ENCODE measurements at regions not wholly inside any gene's neighbourhood (a gene's known extent, or its start where the extent isn't known, plus 50 kb on each side); places are given as distances from the start of the nearest gene placed in this dataset.
"Not testable (repeated sequence)": the region's sequence is repeated elsewhere in the genome, so short reads cannot be mapped to it uniquely, and the experiment has no call there.

GRCh38 chrX:17968367-17968766, 107.3 kb upstream of the RAI2 start:
- H3K4me1 ChIP-seq, result no peaks in the 10 kb centered on the region
- no peak overlapping the region for H3K4me3 ChIP-seq
- no peak for TF ChIP-seq CTCF (IDR thresholded peaks at IDR 0.05)
- TF ChIP-seq POLR2A (IDR thresholded peaks at IDR 0.05), result no peak
- TF ChIP-seq EP300 (IDR thresholded peaks at IDR 0.05), result no peak
- TF ChIP-seq POLR2AphosphoS5 (IDR thresholded peaks at IDR 0.05), result no peak
- H3K27ac ChIP-seq, result no peak overlapping the region
- no peak for ATAC-seq
- H3K9me3 ChIP-seq, result no peaks in the 10 kb centered on the region
- 36 to 39% methylated on average over 5 to 6 of the region's 8 CpGs for WGBS, 2 donors (ENCODE audit: low coverage in 1 of 2)
- no peaks in the 10 kb centered on the region for H3K27me3 ChIP-seq
- no peaks in the 10 kb centered on the region for H3K36me3 ChIP-seq

GRCh38 chrX:17967888-17968287, 106.8 kb upstream of the RAI2 start:
- TF ChIP-seq POLR2AphosphoS5 (IDR thresholded peaks at IDR 0.05) (no peak), EP300 (IDR thresholded peaks at IDR 0.05) (no peak)
- 68% methylated on average over 2 of the region's 3 CpGs; no CpG with 5 or more reads in 1 of the 2 donors for WGBS, 2 donors (ENCODE audit: low coverage in 1 of 2)
- H3K27ac ChIP-seq, result no peak overlapping the region
- no peaks in the 10 kb centered on the region for H3K4me1 ChIP-seq
- no peaks in the 10 kb centered on the region for H3K36me3 ChIP-seq
- no peak overlapping the region for H3K4me3 ChIP-seq
- no peak for ATAC-seq
- no peaks in the 10 kb centered on the region for H3K27me3 ChIP-seq
- H3K9me3 ChIP-seq, result no peaks in the 10 kb centered on the region

GRCh38 chrX:17964871-17965270, 103.8 kb upstream of the RAI2 start:
- Histone ChIP-seq H3K4me3 (no peak overlapping the region), H3K4me1 (no peaks in the 10 kb centered on the region), H3K36me3 (no peaks in the 10 kb centered on the region), H3K27me3 (no peaks in the 10 kb centered on the region), H3K9me3 (no peaks in the 10 kb centered on the region), H3K27ac (no peak overlapping the region)
- WGBS, 2 donors (ENCODE audit: low coverage in 1 of 2), result 100% methylated on average over 1 of the region's 1 CpG; no CpG with 5 or more reads in 1 of the 2 donors
- TF ChIP-seq CTCF (IDR thresholded peaks at IDR 0.05) (no peak), POLR2AphosphoS5 (IDR thresholded peaks at IDR 0.05) (no peak), POLR2A (IDR thresholded peaks at IDR 0.05) (no peak), EP300 (IDR thresholded peaks at IDR 0.05) (no peak)
- ATAC-seq, result no peak

GRCh38 chrX:17960891-17961290, 99.8 kb upstream of the RAI2 start:
- H3K27me3 ChIP-seq, result no peaks in the 10 kb centered on the region
- no peak overlapping the region for H3K4me3 ChIP-seq
- H3K27ac ChIP-seq, result no peak overlapping the region
- ATAC-seq, result no peak
- no peaks in the 10 kb centered on the region for H3K4me1 ChIP-seq
- no peaks in the 10 kb centered on the region for H3K36me3 ChIP-seq
- TF ChIP-seq POLR2AphosphoS5 (IDR thresholded peaks at IDR 0.05) (no peak), CTCF (IDR thresholded peaks at IDR 0.05) (no peak), POLR2A (IDR thresholded peaks at IDR 0.05) (no peak), EP300 (IDR thresholded peaks at IDR 0.05) (no peak)
- WGBS, 2 donors (ENCODE audit: low coverage in 1 of 2), result 63 to 86% methylated on average over 2 to 3 of the region's 3 CpGs
- no peaks in the 10 kb centered on the region for H3K9me3 ChIP-seq

- H3K27me3 ChIP-seq, result no peaks in the 10 kb centered on the region
- H3K36me3 ChIP-seq, result no peaks in the 10 kb centered on the region
- WGBS, 2 donors (ENCODE audit: low coverage in 1 of 2), result 45% methylated on average over 6 of the region's 10 CpGs; no CpG with 5 or more reads in 1 of the 2 donors
- no peak overlapping the region for H3K27ac ChIP-seq
- H3K4me3 ChIP-seq, result no peak overlapping the region
- no peak for ATAC-seq
- TF ChIP-seq POLR2AphosphoS5 (IDR thresholded peaks at IDR 0.05) (no peak), CTCF (IDR thresholded peaks at IDR 0.05) (peak in 2 of 4 experiments; percentile 7 to 42)
- H3K4me1 ChIP-seq, result no peaks in the 10 kb centered on the region
- H3K9me3 ChIP-seq, result no peaks in the 10 kb centered on the region
Measured at GRCh38 chrX:17944833-17945497, 83.9 kb upstream of the RAI2 start.

- H3K36me3 ChIP-seq, H3K27me3 ChIP-seq, H3K4me3 ChIP-seq, ATAC-seq, H3K9me3 ChIP-seq, H3K27ac ChIP-seq, H3K4me1 ChIP-seq: not testable (repeated sequence)
- WGBS, 2 donors (ENCODE audit: low coverage in 1 of 2), result 83% methylated on average over 2 of the region's 2 CpGs; no CpG with 5 or more reads in 1 of the 2 donors
Measured at GRCh38 chrX:17941171-17941570, 80.1 kb upstream of the RAI2 start.

Data from gastroesophageal sphincter (tissue), 4 donors.